ENCODE measurements at regions not wholly inside any gene's neighbourhood (a gene's known extent, or its start where the extent isn't known, plus 50 kb on each side); places are given as distances from the start of the nearest gene placed in this dataset.

GRCh38 chr10:33810986-33811385 is 476.5 kb upstream of the NRP1 start:
- TF ChIP-seq, protein P1, sequence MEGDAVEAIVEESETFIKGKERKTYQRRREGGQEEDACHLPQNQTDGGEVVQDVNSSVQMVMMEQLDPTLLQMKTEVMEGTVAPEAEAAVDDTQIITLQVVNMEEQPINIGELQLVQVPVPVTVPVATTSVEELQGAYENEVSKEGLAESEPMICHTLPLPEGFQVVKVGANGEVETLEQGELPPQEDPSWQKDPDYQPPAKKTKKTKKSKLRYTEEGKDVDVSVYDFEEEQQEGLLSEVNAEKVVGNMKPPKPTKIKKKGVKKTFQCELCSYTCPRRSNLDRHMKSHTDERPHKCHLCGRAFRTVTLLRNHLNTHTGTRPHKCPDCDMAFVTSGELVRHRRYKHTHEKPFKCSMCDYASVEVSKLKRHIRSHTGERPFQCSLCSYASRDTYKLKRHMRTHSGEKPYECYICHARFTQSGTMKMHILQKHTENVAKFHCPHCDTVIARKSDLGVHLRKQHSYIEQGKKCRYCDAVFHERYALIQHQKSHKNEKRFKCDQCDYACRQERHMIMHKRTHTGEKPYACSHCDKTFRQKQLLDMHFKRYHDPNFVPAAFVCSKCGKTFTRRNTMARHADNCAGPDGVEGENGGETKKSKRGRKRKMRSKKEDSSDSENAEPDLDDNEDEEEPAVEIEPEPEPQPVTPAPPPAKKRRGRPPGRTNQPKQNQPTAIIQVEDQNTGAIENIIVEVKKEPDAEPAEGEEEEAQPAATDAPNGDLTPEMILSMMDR (IDR thresholded peaks at IDR 0.05), result no peak
- no peak for TF ChIP-seq POLR2A (IDR thresholded peaks at IDR 0.05)
- TF ChIP-seq POLR2AphosphoS5 (IDR thresholded peaks at IDR 0.05), result no peak
